IMR-90 (cell line): ENCODE measurements at regions not wholly inside any gene's neighbourhood (a gene's known extent, or its start where the extent isn't known, plus 50 kb on each side); places are given as distances from the start of the nearest gene placed in this dataset.

Source experiments
- CHD1 ChIP-seq: IDR thresholded peaks from 2 replicates; pipeline ENCODE4 v1.6.1; 2012; ENCODE audit warnings: low read depth, low read length, improper control_type of control experiment
- CTCF ChIP-seq: conservative IDR thresholded peaks from 2 replicates; pipeline ENCODE4 v1.5.1; 2012; ENCODE audit warnings: mild to moderate bottlenecking, low read depth, low read length, improper control_type of control experiment
- POLR2A ChIP-seq: IDR thresholded peaks from 2 replicates; pipeline ENCODE4 v1.6.1; 2012; ENCODE audit warnings: mild to moderate bottlenecking, low read depth, low read length
- SMC3 ChIP-seq: fragments of 150-350 bp; IDR thresholded peaks from 2 replicates; pipeline ENCODE4 v1.6.1; 2016; ENCODE audit warnings: low read depth, mild to moderate bottlenecking, antibody characterized with exemption, low read length, moderate library complexity
- USF2 ChIP-seq: fragments of 150-350 bp; IDR thresholded peaks from 2 replicates; pipeline ENCODE4 v1.6.1; 2017; ENCODE audit warnings: mild to moderate bottlenecking, antibody characterized with exemption, low read length, low read depth

GRCh38 chr1:96187020-96187419, 534.6 kb upstream of the PTBP2 start:
- no peak for TF ChIP-seq POLR2A
- no peak for TF ChIP-seq CTCF
- TF ChIP-seq SMC3 = no peak
- no peak for TF ChIP-seq USF2
- TF ChIP-seq CHD1 = no peak
